Hypothalamus (tissue), 51 donors: ENCODE measurements at regions not wholly inside any gene's neighbourhood (a gene's known extent, or its start where the extent isn't known, plus 50 kb on each side); places are given as distances from the start of the nearest gene placed in this dataset.
"Not testable (repeated sequence)": the region's sequence is repeated elsewhere in the genome, so short reads cannot be mapped to it uniquely, and the experiment has no call there.

Experiments used
- DNase-seq, 51 donors: peaks; one replicate each; lab custom pipeline; 2025; lab: John Stamatoyannopoulos, UW

- no peak for DNase-seq
These were observed 234.3 kb downstream of the UTRN start for GRCh38 chr6:144519426-144519825.

- peak in 1 of 51 donors; percentile 2 for DNase-seq
These were observed 243.7 kb downstream of the UTRN start for GRCh38 chr6:144528743-144529425.

- no peak for DNase-seq
These were observed 245.0 kb downstream of the UTRN start for GRCh38 chr6:144530118-144530517.

GRCh38 chr6:144532238-144532637 lies 247.1 kb downstream of the UTRN start:
- DNase-seq, result not testable (repeated sequence)

GRCh38 chr6:144534180-144534579 lies 249.0 kb downstream of the UTRN start:
- no peak for DNase-seq

GRCh38 chr6:144535630-144536029 lies 250.5 kb downstream of the UTRN start:
- DNase-seq, result no peak

- no peak for DNase-seq
These were observed 250.9 kb downstream of the UTRN start for GRCh38 chr6:144536079-144536478.

GRCh38 chr6:144543006-144543871 lies 258.1 kb downstream of the UTRN start:
- DNase-seq, result no peak

GRCh38 chr6:144544266-144544830 lies 259.2 kb downstream of the UTRN start:
- peak in 1 of 51 donors; percentile 14 for DNase-seq

GRCh38 chr6:144546807-144547206 lies 261.7 kb downstream of the UTRN start:
- no peak for DNase-seq

- DNase-seq, result no peak
These were observed 262.3 kb downstream of the UTRN start for GRCh38 chr6:144547409-144547808.

- DNase-seq, result peak in 1 of 51 donors; percentile 3
These were observed 263.4 kb downstream of the UTRN start for GRCh38 chr6:144548536-144548935.

- DNase-seq, result no peak
These were observed 265.0 kb downstream of the UTRN start for GRCh38 chr6:144549837-144550747.

- DNase-seq, result no peak
These were observed 266.2 kb downstream of the UTRN start for GRCh38 chr6:144551339-144551738.

- no peak for DNase-seq
These were observed 269.9 kb downstream of the UTRN start for GRCh38 chr6:144555066-144555465.

GRCh38 chr6:144559865-144560593 lies 274.9 kb downstream of the UTRN start:
- DNase-seq, result no peak

- no peak for DNase-seq
These were observed 276.4 kb downstream of the UTRN start for GRCh38 chr6:144561455-144562043.

GRCh38 chr6:144564202-144564601 lies 279.1 kb downstream of the UTRN start:
- no peak for DNase-seq

- no peak for DNase-seq
These were observed 281.9 kb downstream of the UTRN start for GRCh38 chr6:144566868-144567615.
